PC-3 (cell line): ENCODE measurements at regions not wholly inside any gene's neighbourhood (a gene's known extent, or its start where the extent isn't known, plus 50 kb on each side); places are given as distances from the start of the nearest gene placed in this dataset.

Source experiments
- CTCF ChIP-seq: fragments of 300-600 bp; sonication (generic); conservative IDR thresholded peaks from 2 replicates; pipeline ENCODE4 v1.5.1; 2017; ENCODE audit warnings: antibody characterized with exemption, low read depth, mild to moderate bottlenecking, low read length
- EZH2 ChIP-seq: fragments of 300-600 bp; sonication (generic); IDR thresholded peaks from one replicate; pipeline ENCODE4 v1.6.1; 2017; ENCODE audit warnings: antibody characterized with exemption, mild to moderate bottlenecking, low read length; ENCODE audit not compliant: unreplicated experiment

- TF ChIP-seq CTCF (no peak), EZH2 (no peak)
Observed at GRCh38 chr1:200351826-200352549, 57.8 kb downstream of the ZNF281 start.
